ENCODE measurements at regions not wholly inside any gene's neighbourhood (a gene's known extent, or its start where the extent isn't known, plus 50 kb on each side); places are given as distances from the start of the nearest gene placed in this dataset.

- TF ChIP-seq FOXK2 (IDR thresholded peaks at IDR 0.05) = no peak
- TF ChIP-seq SP1 (IDR thresholded peaks at IDR 0.05) = no peak
- TF ChIP-seq FOXA1 (IDR thresholded peaks at IDR 0.05) = no peak
- no peak for TF ChIP-seq SUZ12 (IDR thresholded peaks at IDR 0.05)
- TF ChIP-seq ARNT (IDR thresholded peaks at IDR 0.05) = no peak
- no peak for TF ChIP-seq HDGF (IDR thresholded peaks at IDR 0.05; ENCODE audit: borderline replicate concordance)
- no peak for TF ChIP-seq BHLHE40 (IDR thresholded peaks at IDR 0.05; ENCODE audit: borderline replicate concordance)
- no peak for TF ChIP-seq TARDBP (IDR thresholded peaks at IDR 0.05)
Observed at GRCh38 chr3:95738045-95738444, 1076.3 kb upstream of the EPHA6 start.
